SJSA1 (cell line): ENCODE measurements at regions not wholly inside any gene's neighbourhood (a gene's known extent, or its start where the extent isn't known, plus 50 kb on each side); places are given as distances from the start of the nearest gene placed in this dataset.
"Not testable (repeated sequence)": the region's sequence is repeated elsewhere in the genome, so short reads cannot be mapped to it uniquely, and the experiment has no call there.

Source experiments
- DNase-seq, 2 experiments: peaks; one replicate each; pipeline ENCODE4 v3.0.0-alpha.2; 2015 to 2020; ENCODE audit warnings: low spot score in 2 of 2, low read depth in 1 of 2
- H3K27ac ChIP-seq: fragments of 250-450 bp; sonication (Bioruptor Pico); 2 replicates; pipeline ENCODE4 v1.5.1; 2020; ENCODE audit warnings: mild to moderate bottlenecking, moderate library complexity
- H3K27me3 ChIP-seq: fragments of 250-450 bp; sonication (Bioruptor Pico); replicated peaks from 2 replicates; pipeline ENCODE4 v1.5.1; 2020; ENCODE audit warnings: mild to moderate bottlenecking, moderate library complexity
- H3K36me3 ChIP-seq: fragments of 250-450 bp; sonication (Bioruptor Pico); 2 replicates; pipeline ENCODE4 v1.5.1; 2020; ENCODE audit warnings: mild to moderate bottlenecking
- H3K4me1 ChIP-seq: fragments of 250-450 bp; sonication (Bioruptor Pico); replicated peaks from 2 replicates; pipeline ENCODE4 v1.6.1; 2021; ENCODE audit warnings: mild to moderate bottlenecking
- H3K4me3 ChIP-seq: fragments of 250-450 bp; sonication (Bioruptor Pico); 2 replicates; pipeline ENCODE4 v1.5.1; 2020; ENCODE audit warnings: mild to moderate bottlenecking
- H3K9me3 ChIP-seq: fragments of 250-450 bp; sonication (Bioruptor Pico); replicated peaks from 2 replicates; pipeline ENCODE4 v1.5.1; 2020; ENCODE audit warnings: mild to moderate bottlenecking

- no peak overlapping the region for H3K27ac ChIP-seq
- H3K4me3 ChIP-seq = no peak overlapping the region
- H3K27me3 ChIP-seq = no peaks in the 10 kb centered on the region
- no peaks in the 10 kb centered on the region for H3K36me3 ChIP-seq
- no peaks in the 10 kb centered on the region for H3K9me3 ChIP-seq
- no peak for DNase-seq
- H3K4me1 ChIP-seq = no peaks in the 10 kb centered on the region
Measured at GRCh38 chrX:65828599-65828998, 161.1 kb downstream of the MSN start.

GRCh38 chrX:65825226-65825625 is 157.8 kb downstream of the MSN start:
- H3K9me3 ChIP-seq, H3K4me3 ChIP-seq, DNase-seq, H3K27ac ChIP-seq, H3K36me3 ChIP-seq, H3K27me3 ChIP-seq, H3K4me1 ChIP-seq: not testable (repeated sequence)

- Histone ChIP-seq H3K9me3 (no peaks in the 10 kb centered on the region), H3K36me3 (no peaks in the 10 kb centered on the region), H3K27ac (no peak overlapping the region), H3K4me1 (no peaks in the 10 kb centered on the region), H3K4me3 (no peak overlapping the region), H3K27me3 (no peaks in the 10 kb centered on the region)
- DNase-seq = no peak
Measured at GRCh38 chrX:65821721-65822496, 154.5 kb downstream of the MSN start.

- H3K27ac ChIP-seq, H3K9me3 ChIP-seq, H3K36me3 ChIP-seq, H3K4me1 ChIP-seq, H3K27me3 ChIP-seq, DNase-seq, H3K4me3 ChIP-seq: not testable (repeated sequence)
Measured at GRCh38 chrX:65819983-65820382, 152.5 kb downstream of the MSN start.

GRCh38 chrX:65813245-65813644 is 145.8 kb downstream of the MSN start:
- Histone ChIP-seq H3K4me3 (no peak overlapping the region), H3K9me3 (no peaks in the 10 kb centered on the region), H3K27me3 (no peaks in the 10 kb centered on the region), H3K27ac (no peak overlapping the region), H3K36me3 (no peaks in the 10 kb centered on the region), H3K4me1 (no peaks in the 10 kb centered on the region)
- no peak for DNase-seq

- Histone ChIP-seq H3K27me3 (no peaks in the 10 kb centered on the region), H3K9me3 (no peaks in the 10 kb centered on the region), H3K4me1 (no peaks in the 10 kb centered on the region), H3K36me3 (no peaks in the 10 kb centered on the region), H3K4me3 (no peak overlapping the region), H3K27ac (no peak overlapping the region)
- DNase-seq = no peak
Measured at GRCh38 chrX:65811558-65812228, 144.2 kb downstream of the MSN start.
